Esophagus muscularis mucosa (tissue), 4 donors: ENCODE measurements at regions not wholly inside any gene's neighbourhood (a gene's known extent, or its start where the extent isn't known, plus 50 kb on each side); places are given as distances from the start of the nearest gene placed in this dataset.

Source experiments
- CTCF ChIP-seq, 3 experiments: fragments of 200-600 bp in 2 of 3; fragments of 450-650 bp in 1 of 3; sonication (generic) in 2 of 3; IDR thresholded peaks; one replicate each; pipeline ENCODE4 v1.5.1; 2017 to 2019; ENCODE audit warnings: antibody characterized with exemption in 3 of 3, mild to moderate bottlenecking in 2 of 3, moderate library complexity in 1 of 3
- EP300 ChIP-seq: sonication (generic); formaldehyde crosslinking; IDR thresholded peaks from one replicate; pipeline ENCODE4 v1.6.1; 2017; ENCODE audit warnings: antibody characterized with exemption
- POLR2A ChIP-seq: fragments of 450-650 bp; IDR thresholded peaks from one replicate; pipeline ENCODE4 v1.6.1; 2017; ENCODE audit warnings: antibody characterized with exemption, moderate library complexity, mild to moderate bottlenecking, low read depth
- POLR2AphosphoS5 ChIP-seq, 2 donors: sonication (generic); formaldehyde crosslinking; IDR thresholded peaks; one replicate each; pipeline ENCODE4 v1.6.1; 2017; ENCODE audit warnings: antibody characterized with exemption in 2 of 2

GRCh38 chr6:91653895-91654294 lies 1067.0 kb upstream of the MAP3K7 start:
- TF ChIP-seq CTCF (IDR thresholded peaks at IDR 0.05), result no peak
- no peak for TF ChIP-seq EP300
- no peak for TF ChIP-seq POLR2A
- TF ChIP-seq POLR2AphosphoS5 (IDR thresholded peaks at IDR 0.05), result no peak
